H9 (cell line): ENCODE measurements at regions not wholly inside any gene's neighbourhood (a gene's known extent, or its start where the extent isn't known, plus 50 kb on each side); places are given as distances from the start of the nearest gene placed in this dataset.

Experiments
- DNase-seq: peaks from one replicate; pipeline ENCODE4 v3.0.0-alpha.2; 2017
- H2AFZ ChIP-seq: one replicate; pipeline ENCODE4 v1.6.1; 2013; ENCODE audit warnings: mild to moderate bottlenecking, low read length, control low read depth, moderate library complexity
- H2AK5ac ChIP-seq: 2 replicates; pipeline ENCODE4 v1.6.1; 2013; ENCODE audit warnings: low read length, control low read depth, mixed read lengths; ENCODE audit not compliant: insufficient read length
- H2BK120ac ChIP-seq: one replicate; pipeline ENCODE4 v1.6.1; 2013; ENCODE audit warnings: low read depth, mild to moderate bottlenecking, low read length, control low read depth, inconsistent platforms; ENCODE audit not compliant: poor library complexity, severe bottlenecking
- H2BK12ac ChIP-seq: 2 replicates; pipeline ENCODE4 v1.6.1; 2013; ENCODE audit warnings: low read length, control low read depth, mixed read lengths, low read depth; ENCODE audit not compliant: insufficient read length
- H2BK15ac ChIP-seq: 2 replicates; pipeline ENCODE4 v1.6.1; 2013; ENCODE audit warnings: low read depth, low read length, control low read depth
- H2BK20ac ChIP-seq: one replicate; pipeline ENCODE4 v1.6.1; 2013; ENCODE audit warnings: low read depth, mild to moderate bottlenecking, low read length, control low read depth, inconsistent platforms; ENCODE audit not compliant: poor library complexity, severe bottlenecking
- H2BK5ac ChIP-seq: 2 replicates; pipeline ENCODE4 v1.6.1; 2013; ENCODE audit warnings: low read length, control low read depth, mixed read lengths; ENCODE audit not compliant: insufficient read length
- H3K14ac ChIP-seq: 2 replicates; pipeline ENCODE4 v1.6.1; 2013; ENCODE audit warnings: low read length, control low read depth; ENCODE audit not compliant: insufficient read depth
- H3K18ac ChIP-seq: 2 replicates; pipeline ENCODE4 v1.6.1; 2013; ENCODE audit warnings: low read depth, mild to moderate bottlenecking, mixed read lengths, low read length, control low read depth; ENCODE audit not compliant: insufficient read length
- H3K23ac ChIP-seq: 2 replicates; pipeline ENCODE4 v1.6.1; 2013; ENCODE audit warnings: low read length, control low read depth, mixed read lengths, low read depth; ENCODE audit not compliant: insufficient read length
- H3K23me2 ChIP-seq: 2 replicates; pipeline ENCODE4 v1.6.1; 2013; ENCODE audit warnings: low read depth, mild to moderate bottlenecking, mixed read lengths, low read length, control low read depth; ENCODE audit not compliant: insufficient read length, poor library complexity, severe bottlenecking
- H3K27ac ChIP-seq: 2 replicates; pipeline ENCODE4 v1.5.1; 2013; ENCODE audit warnings: low read length, control low read depth, mixed read lengths, low read depth; ENCODE audit not compliant: insufficient read length
- H3K27me3 ChIP-seq: 2 replicates; pipeline ENCODE4 v1.6.1; 2013; ENCODE audit warnings: low read length, control low read depth, inconsistent platforms; ENCODE audit not compliant: insufficient read depth
- H3K4ac ChIP-seq: 2 replicates; pipeline ENCODE4 v1.6.1; 2013; ENCODE audit warnings: low read depth, mild to moderate bottlenecking, control low read depth, inconsistent platforms, low read length, moderate library complexity
- H3K4me1 ChIP-seq: 2 replicates; pipeline ENCODE4 v1.6.1; 2013; ENCODE audit warnings: low read length, control low read depth, inconsistent platforms; ENCODE audit not compliant: insufficient read depth
- H3K4me2 ChIP-seq: 2 replicates; pipeline ENCODE4 v1.6.1; 2013; ENCODE audit warnings: low read length, control low read depth, mixed read lengths; ENCODE audit not compliant: insufficient read length, insufficient read depth
- H3K56ac ChIP-seq: 2 replicates; pipeline ENCODE4 v1.6.1; 2013; ENCODE audit warnings: low read depth, mild to moderate bottlenecking, mixed read lengths, low read length, control low read depth; ENCODE audit not compliant: insufficient read length
- H3K79me1 ChIP-seq: 2 replicates; pipeline ENCODE4 v1.6.1; 2013; ENCODE audit warnings: low read depth, mild to moderate bottlenecking, moderate library complexity, low read length, control low read depth, inconsistent platforms; ENCODE audit not compliant: insufficient read depth, poor library complexity, severe bottlenecking
- H3K79me2 ChIP-seq: 2 replicates; pipeline ENCODE4 v1.6.1; 2013; ENCODE audit warnings: low read length, control low read depth, inconsistent platforms; ENCODE audit not compliant: insufficient read depth
- H3K9ac ChIP-seq: 2 replicates; pipeline ENCODE4 v1.6.1; 2013; ENCODE audit warnings: low read length, control low read depth, mixed read lengths; ENCODE audit not compliant: insufficient read length; ENCODE audit errors: extremely low read depth
- H3K9me3 ChIP-seq: one replicate; pipeline ENCODE4 v1.6.1; 2013; ENCODE audit warnings: low read depth, low read length, inconsistent platforms; ENCODE audit not compliant: control insufficient read depth
- H3T11ph ChIP-seq: one replicate; pipeline ENCODE4 v1.6.1; 2013; ENCODE audit warnings: mild to moderate bottlenecking, low read length, control low read depth, inconsistent platforms
- H4K20me1 ChIP-seq: one replicate; pipeline ENCODE4 v1.6.1; 2013; ENCODE audit not compliant: control insufficient read depth, insufficient read length, insufficient read depth
- H4K5ac ChIP-seq: 2 replicates; pipeline ENCODE4 v1.6.1; 2013; ENCODE audit warnings: low read depth, mild to moderate bottlenecking, mixed read lengths, low read length, control low read depth; ENCODE audit not compliant: insufficient read length
- H4K8ac ChIP-seq: replicated peaks from 2 replicates; pipeline ENCODE4 v1.6.1; 2013; ENCODE audit warnings: low read length, control low read depth, mixed read lengths, low read depth; ENCODE audit not compliant: insufficient read length
- H4K91ac ChIP-seq: 2 replicates; pipeline ENCODE4 v1.6.1; 2013; ENCODE audit warnings: low read depth, mild to moderate bottlenecking, moderate library complexity, mixed read lengths, low read length, control low read depth; ENCODE audit not compliant: insufficient read length
- H3K27ac Mint-ChIP-seq, 3 experiments: 2 replicates in 2 of 3; 3 replicates in 1 of 3; pipeline ENCODE4 v1.8.0; 2020 to 2021; ENCODE audit warnings: mixed read lengths in 3 of 3, mild to moderate bottlenecking in 1 of 3, moderate library complexity in 1 of 3
- H3K27me3 Mint-ChIP-seq: 2 replicates; pipeline ENCODE4 v1.8.0; 2021; ENCODE audit warnings: low read depth, mild to moderate bottlenecking, moderate library complexity, mixed read lengths
- H3K36me3 Mint-ChIP-seq, 3 experiments: 2 replicates in 2 of 3; 3 replicates in 1 of 3; pipeline ENCODE4 v1.8.0; 2020 to 2021; ENCODE audit warnings: low read depth in 3 of 3, mixed read lengths in 3 of 3; ENCODE audit not compliant: insufficient read depth in 1 of 3
- H3K4me1 Mint-ChIP-seq, 2 experiments: 2 replicates each; pipeline ENCODE4 v1.8.0; 2020; ENCODE audit warnings: mixed read lengths in 2 of 2
- H3K4me3 Mint-ChIP-seq, 2 experiments: 2 replicates in 1 of 2; 3 replicates in 1 of 2; pipeline ENCODE4 v1.8.0; 2020 to 2021; ENCODE audit warnings: mild to moderate bottlenecking in 2 of 2, mixed read lengths in 2 of 2, moderate library complexity in 1 of 2
- H3K9me3 Mint-ChIP-seq, 2 experiments: 2 replicates in 1 of 2; 3 replicates in 1 of 2; pipeline ENCODE4 v1.8.0; 2020; ENCODE audit warnings: mild to moderate bottlenecking in 2 of 2, mixed read lengths in 2 of 2, moderate library complexity in 1 of 2
- CTCF ChIP-seq: fragments of 200-600 bp; sonication (generic); conservative IDR thresholded peaks from 3 replicates; pipeline ENCODE4 v1.8.0; 2021; ENCODE audit warnings: antibody characterized with exemption, mild to moderate bottlenecking
- WGBS: extraction: QIAGEN DNeasy Blood & Tissue Kit; methylation state at CpG from one replicate; pipeline ENCODE4 v1.1.7; 2013; ENCODE audit warnings: missing lambda C conversion rate, low lambda C conversion rate, mixed read lengths; ENCODE audit not compliant: insufficient read length; ENCODE audit errors: extremely low coverage; 5-methylcytosine and 5-hydroxymethylcytosine counted together

GRCh38 chr18:25659541-25659940 is 307.6 kb upstream of the ZNF521 start:
- H3T11ph ChIP-seq = no peak overlapping the region
- H3K27ac ChIP-seq = no peak overlapping the region
- no peaks in the 10 kb centered on the region for H3K36me3 Mint-ChIP-seq
- no peaks in the 10 kb centered on the region for H3K79me1 ChIP-seq
- no peak overlapping the region for H3K4ac ChIP-seq
- no peaks in the 10 kb centered on the region for H3K4me1 ChIP-seq
- H4K91ac ChIP-seq = no peak overlapping the region
- H2AK5ac ChIP-seq = no peak overlapping the region
- H3K9me3 Mint-ChIP-seq = no peaks in the 10 kb centered on the region; a peak in 2 of 5 replicates
- no peak overlapping the region for H3K4me3 Mint-ChIP-seq
- no peak overlapping the region for H2BK120ac ChIP-seq
- DNase-seq = no peak
- H3K79me2 ChIP-seq = no peaks in the 10 kb centered on the region
- H2BK12ac ChIP-seq = no peak overlapping the region
- no peak for TF ChIP-seq CTCF
- H3K23me2 ChIP-seq = no peaks in the 10 kb centered on the region
- H2AFZ ChIP-seq = no peak overlapping the region
- no peaks in the 10 kb centered on the region for H3K9me3 ChIP-seq
- no peak overlapping the region for H3K56ac ChIP-seq
- H3K9ac ChIP-seq = no peak overlapping the region
- H3K23ac ChIP-seq = no peak overlapping the region
- no peak overlapping the region for H3K4me2 ChIP-seq
- H3K18ac ChIP-seq = no peak overlapping the region
- H3K14ac ChIP-seq = no peak overlapping the region
- H4K8ac ChIP-seq = no peak overlapping the region
- peaks cover 0 to 2% of the 10 kb centered on the region in 2 experiments; a peak in 1 of 4 replicates for H3K4me1 Mint-ChIP-seq
- no peak overlapping the region for H4K5ac ChIP-seq
- no peaks in the 10 kb centered on the region for H4K20me1 ChIP-seq
- H2BK5ac ChIP-seq = no peak overlapping the region
- no CpG with 5 or more reads among the region's 6 CpGs for WGBS
- no peak overlapping the region for H3K27ac Mint-ChIP-seq
- no peaks in the 10 kb centered on the region for H3K27me3 Mint-ChIP-seq
- H2BK20ac ChIP-seq = no peak overlapping the region
- no peaks in the 10 kb centered on the region for H3K27me3 ChIP-seq
- no peak overlapping the region for H2BK15ac ChIP-seq
